OCI-LY1 (cell line): ENCODE measurements at regions not wholly inside any gene's neighbourhood (a gene's known extent, or its start where the extent isn't known, plus 50 kb on each side); places are given as distances from the start of the nearest gene placed in this dataset.

Source experiments
- CTCF ChIP-seq: fragments of 200-600 bp; sonication (generic), shearing (Covaris generic); IDR thresholded peaks from 2 replicates; pipeline ENCODE4 v1.5.1; 2017; ENCODE audit warnings: mild to moderate bottlenecking, antibody characterized with exemption, low read length, moderate library complexity, mixed read lengths
- EZH2 ChIP-seq: fragments of 200-600 bp; sonication (generic), shearing (Covaris generic); IDR thresholded peaks from 2 replicates; pipeline ENCODE4 v1.8.0; 2017; ENCODE audit warnings: borderline replicate concordance, mixed run types, mild to moderate bottlenecking, antibody characterized with exemption, low read length, moderate library complexity, mixed read lengths

DNA sequence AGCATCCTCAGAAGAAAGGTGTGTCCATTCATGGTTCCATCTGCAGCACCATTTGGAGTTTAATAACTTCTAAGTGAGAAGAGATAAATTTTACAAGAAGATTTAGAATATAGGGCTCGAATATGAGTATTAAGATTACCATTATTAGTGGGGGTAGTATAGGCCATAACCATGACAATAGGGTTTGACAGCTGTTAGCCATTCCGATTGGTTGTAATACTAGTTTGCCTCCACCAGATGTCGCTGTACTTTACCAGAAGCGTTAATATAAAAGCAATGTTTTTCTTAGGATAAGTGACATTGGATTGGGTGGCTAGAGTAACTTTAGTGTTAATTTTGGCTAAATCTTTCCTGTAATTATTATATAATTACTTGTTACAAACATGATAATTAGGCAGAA is 107.5 kb upstream of the SRD5A2 start:
- TF ChIP-seq CTCF: peak; percentile 62
- TF ChIP-seq EZH2: no peak
